ENCODE measurements at regions not wholly inside any gene's neighbourhood (a gene's known extent, or its start where the extent isn't known, plus 50 kb on each side); places are given as distances from the start of the nearest gene placed in this dataset.

DNA sequence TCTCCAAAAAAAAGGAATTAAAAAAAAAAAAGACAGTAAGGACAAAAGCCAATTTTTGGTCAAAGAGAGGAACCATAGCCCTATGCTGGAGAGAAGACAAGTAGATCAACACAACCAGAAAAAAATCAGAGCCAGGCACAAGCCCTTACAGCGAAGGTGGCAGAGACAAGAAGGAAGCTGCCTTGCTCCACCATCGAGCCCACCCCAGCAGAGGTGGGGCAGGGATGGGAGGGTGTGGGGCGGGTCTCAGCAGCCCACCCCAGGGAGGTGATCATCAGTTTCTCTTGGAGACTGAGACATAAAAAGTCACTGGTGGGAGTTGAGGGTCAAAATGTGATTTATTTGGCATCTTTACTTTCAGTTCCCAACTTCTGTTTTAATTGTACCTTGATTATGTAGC lies 332.4 kb downstream of the FOXO1 start:
- TF ChIP-seq, protein P1, sequence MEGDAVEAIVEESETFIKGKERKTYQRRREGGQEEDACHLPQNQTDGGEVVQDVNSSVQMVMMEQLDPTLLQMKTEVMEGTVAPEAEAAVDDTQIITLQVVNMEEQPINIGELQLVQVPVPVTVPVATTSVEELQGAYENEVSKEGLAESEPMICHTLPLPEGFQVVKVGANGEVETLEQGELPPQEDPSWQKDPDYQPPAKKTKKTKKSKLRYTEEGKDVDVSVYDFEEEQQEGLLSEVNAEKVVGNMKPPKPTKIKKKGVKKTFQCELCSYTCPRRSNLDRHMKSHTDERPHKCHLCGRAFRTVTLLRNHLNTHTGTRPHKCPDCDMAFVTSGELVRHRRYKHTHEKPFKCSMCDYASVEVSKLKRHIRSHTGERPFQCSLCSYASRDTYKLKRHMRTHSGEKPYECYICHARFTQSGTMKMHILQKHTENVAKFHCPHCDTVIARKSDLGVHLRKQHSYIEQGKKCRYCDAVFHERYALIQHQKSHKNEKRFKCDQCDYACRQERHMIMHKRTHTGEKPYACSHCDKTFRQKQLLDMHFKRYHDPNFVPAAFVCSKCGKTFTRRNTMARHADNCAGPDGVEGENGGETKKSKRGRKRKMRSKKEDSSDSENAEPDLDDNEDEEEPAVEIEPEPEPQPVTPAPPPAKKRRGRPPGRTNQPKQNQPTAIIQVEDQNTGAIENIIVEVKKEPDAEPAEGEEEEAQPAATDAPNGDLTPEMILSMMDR (IDR thresholded peaks at IDR 0.05): no peak
- TF ChIP-seq POLR2A (IDR thresholded peaks at IDR 0.05): no peak
